ENCODE measurements at regions not wholly inside any gene's neighbourhood (a gene's known extent, or its start where the extent isn't known, plus 50 kb on each side); places are given as distances from the start of the nearest gene placed in this dataset.

DNA sequence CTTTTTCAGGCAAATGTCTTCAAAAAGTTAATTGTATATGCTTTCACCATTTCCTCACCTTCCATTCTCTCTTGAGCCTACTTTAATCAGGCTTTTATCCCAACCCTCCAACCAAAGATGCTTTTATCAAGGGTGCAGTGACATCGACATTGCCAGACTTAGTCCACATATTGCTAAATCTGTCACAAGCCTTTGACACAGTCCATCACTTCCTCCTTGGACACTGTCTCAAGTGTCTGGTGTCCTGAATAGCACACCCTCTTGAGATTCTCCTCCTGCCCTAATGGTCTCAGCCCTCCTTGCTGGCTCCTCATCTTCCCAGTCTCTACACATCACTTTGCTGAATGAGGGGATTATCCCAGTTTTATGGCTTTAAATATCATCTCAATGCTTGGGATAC lies 147.5 kb upstream of the SLC39A10 start:
- no TSS peak for BruUV-seq (replicated peaks)
- CTCF ChIA-PET, result no interaction called here

DNA sequence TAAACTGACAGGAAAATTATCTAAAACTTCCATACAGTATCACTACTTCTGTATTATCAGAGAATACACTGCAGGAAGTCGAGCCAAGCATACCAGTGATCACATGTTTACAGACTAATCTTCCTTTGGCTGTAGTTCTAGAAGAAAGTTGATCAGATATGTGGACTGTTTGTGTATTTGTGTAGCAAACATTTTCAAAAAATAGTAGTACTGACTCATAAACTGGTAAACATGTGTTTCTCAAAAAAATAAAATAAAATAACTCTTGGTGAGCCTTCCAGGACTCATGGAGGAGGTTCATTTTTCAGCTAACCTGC lies 148.9 kb upstream of the SLC39A10 start:
- H3K9me3 Mint-ChIP-seq (ENCODE audit: unreplicated experiment), result peaks cover 9% of the 10 kb centered on the region
- TF ChIP-seq, protein P1, sequence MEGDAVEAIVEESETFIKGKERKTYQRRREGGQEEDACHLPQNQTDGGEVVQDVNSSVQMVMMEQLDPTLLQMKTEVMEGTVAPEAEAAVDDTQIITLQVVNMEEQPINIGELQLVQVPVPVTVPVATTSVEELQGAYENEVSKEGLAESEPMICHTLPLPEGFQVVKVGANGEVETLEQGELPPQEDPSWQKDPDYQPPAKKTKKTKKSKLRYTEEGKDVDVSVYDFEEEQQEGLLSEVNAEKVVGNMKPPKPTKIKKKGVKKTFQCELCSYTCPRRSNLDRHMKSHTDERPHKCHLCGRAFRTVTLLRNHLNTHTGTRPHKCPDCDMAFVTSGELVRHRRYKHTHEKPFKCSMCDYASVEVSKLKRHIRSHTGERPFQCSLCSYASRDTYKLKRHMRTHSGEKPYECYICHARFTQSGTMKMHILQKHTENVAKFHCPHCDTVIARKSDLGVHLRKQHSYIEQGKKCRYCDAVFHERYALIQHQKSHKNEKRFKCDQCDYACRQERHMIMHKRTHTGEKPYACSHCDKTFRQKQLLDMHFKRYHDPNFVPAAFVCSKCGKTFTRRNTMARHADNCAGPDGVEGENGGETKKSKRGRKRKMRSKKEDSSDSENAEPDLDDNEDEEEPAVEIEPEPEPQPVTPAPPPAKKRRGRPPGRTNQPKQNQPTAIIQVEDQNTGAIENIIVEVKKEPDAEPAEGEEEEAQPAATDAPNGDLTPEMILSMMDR (IDR thresholded peaks at IDR 0.05; ENCODE audit: insufficient read depth in 1 of 2, low read depth in 1 of 2, low read length in 1 of 2, severe bottlenecking in 1 of 2, unreplicated experiment in 1 of 2), result no peak
- no TSS peak for BruUV-seq (replicated peaks)
- H3K4me3 Mint-ChIP-seq (ENCODE audit: unreplicated experiment), result no peak overlapping the region
- no peak for DNase-seq
- no peaks in the 10 kb centered on the region for H3K4me1 Mint-ChIP-seq (ENCODE audit: low read depth, unreplicated experiment)
- no peaks in the 10 kb centered on the region; the same call in 1 of the 2 replicates for H3K27me3 ChIP-seq (replicated peaks; ENCODE audit: control insufficient read depth, insufficient read depth, low read length)
- ChIA-PET CTCF (no interaction called here), POLR2A (no interaction called here)
- no peaks in the 10 kb centered on the region for H3K27me3 Mint-ChIP-seq (ENCODE audit: insufficient read depth, unreplicated experiment)
- H3K9me3 ChIP-seq, result peaks cover 6% of the 10 kb centered on the region; the same call in 1 of the 2 replicates
- H3K4me3 ChIP-seq (ENCODE audit: low read depth, low read length), result no peak overlapping the region
- intact Hi-C loops (cut with micrococcal nuclease; ENCODE audit: unreplicated experiment), result no loop called here
- H3K4me1 ChIP-seq, result no peaks in the 10 kb centered on the region
- no peaks in the 10 kb centered on the region for H3K36me3 ChIP-seq (ENCODE audit: control insufficient read depth, insufficient read depth, low read length)
- no peak overlapping the region for H3K27ac Mint-ChIP-seq (ENCODE audit: unreplicated experiment)
- no peaks in the 10 kb centered on the region for H3K36me3 Mint-ChIP-seq (ENCODE audit: insufficient read depth, unreplicated experiment)

More for the DNA sequence above, 147.5 kb upstream of the SLC39A10 start:
- Histone ChIP-seq H3K36me3 (ENCODE audit: control insufficient read depth, insufficient read depth, low read length) (no peaks in the 10 kb centered on the region), H3K4me3 (ENCODE audit: low read depth, low read length) (no peak overlapping the region), H3K9me3 (peaks cover 6% of the 10 kb centered on the region; the same call in 1 of the 2 replicates), H3K27me3 (replicated peaks; ENCODE audit: control insufficient read depth, insufficient read depth, low read length) (no peaks in the 10 kb centered on the region; the same call in 1 of the 2 replicates), H3K4me1 (no peaks in the 10 kb centered on the region)
- intact Hi-C loops (cut with micrococcal nuclease; ENCODE audit: unreplicated experiment), result no loop called here
- TF ChIP-seq, protein P1 (IDR thresholded peaks at IDR 0.05; ENCODE audit: insufficient read depth in 1 of 2, low read depth in 1 of 2, low read length in 1 of 2, severe bottlenecking in 1 of 2, unreplicated experiment in 1 of 2), result no peak
- POLR2A ChIA-PET, result no interaction called here
- Mint-ChIP-seq H3K4me3 (ENCODE audit: unreplicated experiment) (no peak overlapping the region), H3K4me1 (ENCODE audit: low read depth, unreplicated experiment) (no peaks in the 10 kb centered on the region), H3K27me3 (ENCODE audit: insufficient read depth, unreplicated experiment) (no peaks in the 10 kb centered on the region), H3K9me3 (ENCODE audit: unreplicated experiment) (peaks cover 9% of the 10 kb centered on the region), H3K27ac (ENCODE audit: unreplicated experiment) (no peak overlapping the region), H3K36me3 (ENCODE audit: insufficient read depth, unreplicated experiment) (no peaks in the 10 kb centered on the region)
- DNase-seq, result no peak

DNA sequence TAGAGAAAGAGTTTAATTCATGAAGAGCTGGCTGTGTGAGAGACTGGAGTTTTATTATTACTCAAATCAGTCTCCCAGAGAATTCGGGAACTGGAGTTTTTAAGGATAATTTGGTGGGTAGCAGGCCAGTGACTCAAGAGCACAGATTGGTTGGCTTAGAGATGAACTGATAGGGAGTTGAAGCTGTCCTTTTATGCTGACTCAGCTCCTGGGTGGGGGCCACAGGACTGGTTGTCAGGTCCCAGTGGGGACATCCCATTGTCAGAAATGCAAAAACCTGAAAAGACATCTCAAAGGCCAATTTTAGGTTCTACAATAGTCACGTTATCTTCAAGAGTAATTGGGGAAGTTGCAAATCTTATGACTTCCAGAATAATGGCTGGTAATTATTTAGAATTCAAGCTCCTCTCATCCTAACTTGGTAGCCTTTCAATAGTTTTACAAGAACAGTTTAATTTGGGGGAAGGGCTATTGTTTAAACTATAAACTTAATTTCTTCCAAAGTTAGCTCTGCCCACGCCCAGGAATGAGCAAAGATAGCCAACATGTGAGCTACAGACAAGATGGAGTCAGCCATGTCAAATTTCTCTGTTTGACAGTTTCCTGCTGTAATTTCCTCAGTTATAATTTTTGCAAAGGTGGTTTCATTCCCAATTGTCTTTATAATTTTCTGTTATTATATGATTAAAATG lies 149.4 kb upstream of the SLC39A10 start:
- Histone ChIP-seq H3K9me3 (peaks cover 6% of the 10 kb centered on the region; the same call in 1 of the 2 replicates), H3K27me3 (replicated peaks; ENCODE audit: control insufficient read depth, insufficient read depth, low read length) (no peaks in the 10 kb centered on the region; the same call in 1 of the 2 replicates), H3K36me3 (ENCODE audit: control insufficient read depth, insufficient read depth, low read length) (no peaks in the 10 kb centered on the region), H3K4me3 (ENCODE audit: low read depth, low read length) (no peak overlapping the region), H3K4me1 (no peaks in the 10 kb centered on the region)
- ChIA-PET POLR2A (no interaction called here), CTCF (no interaction called here)
- Mint-ChIP-seq H3K36me3 (ENCODE audit: insufficient read depth, unreplicated experiment) (no peaks in the 10 kb centered on the region), H3K9me3 (ENCODE audit: unreplicated experiment) (peaks cover 9% of the 10 kb centered on the region), H3K4me3 (ENCODE audit: unreplicated experiment) (no peak overlapping the region), H3K4me1 (ENCODE audit: low read depth, unreplicated experiment) (no peaks in the 10 kb centered on the region), H3K27me3 (ENCODE audit: insufficient read depth, unreplicated experiment) (no peaks in the 10 kb centered on the region), H3K27ac (ENCODE audit: unreplicated experiment) (no peak overlapping the region)
- BruUV-seq (replicated peaks), result no TSS peak
- intact Hi-C loops (cut with micrococcal nuclease; ENCODE audit: unreplicated experiment), result no loop called here
- no peak for DNase-seq
- TF ChIP-seq, protein P1 (IDR thresholded peaks at IDR 0.05; ENCODE audit: insufficient read depth in 1 of 2, low read depth in 1 of 2, low read length in 1 of 2, severe bottlenecking in 1 of 2, unreplicated experiment in 1 of 2), result no peak
